Smooth muscle cell (in vitro differentiated cells): ENCODE measurements at regions not wholly inside any gene's neighbourhood (a gene's known extent, or its start where the extent isn't known, plus 50 kb on each side); places are given as distances from the start of the nearest gene placed in this dataset.

Experiments used
- DNase-seq: peaks from one replicate; lab custom pipeline; 2025; ENCODE audit not compliant: unreplicated experiment; lab: John Stamatoyannopoulos, UW
- H2AFZ ChIP-seq: fragments of 200-600 bp; sonication (generic); 2 replicates; pipeline ENCODE4 v1.6.0; 2016; ENCODE audit warnings: antibody characterized with exemption, low read depth, mild to moderate bottlenecking
- H3F3A ChIP-seq: fragments of 200-600 bp; sonication (generic); 2 replicates; pipeline ENCODE4 v1.6.0; 2017; ENCODE audit warnings: antibody characterized with exemption, low read depth
- H3K27ac ChIP-seq: fragments of 200-600 bp; sonication (generic); 2 replicates; pipeline ENCODE4 v1.5.1; 2016; ENCODE audit warnings: low read depth, mild to moderate bottlenecking
- H3K27me3 ChIP-seq: fragments of 200-600 bp; sonication (generic); 2 replicates; pipeline ENCODE4 v1.6.1; 2016; ENCODE audit warnings: low read depth, mild to moderate bottlenecking
- H3K36me3 ChIP-seq: fragments of 200-600 bp; sonication (generic); 2 replicates; pipeline ENCODE4 v1.5.1; 2016; ENCODE audit warnings: low read depth
- H3K4me1 ChIP-seq: fragments of 200-600 bp; sonication (generic); 2 replicates; pipeline ENCODE4 v1.5.1; 2016; ENCODE audit warnings: low read depth
- H3K4me2 ChIP-seq: fragments of 200-600 bp; sonication (generic); 2 replicates; pipeline ENCODE4 v1.6.0; 2016; ENCODE audit warnings: mild to moderate bottlenecking
- H3K4me3 ChIP-seq: fragments of 200-600 bp; sonication (generic); 2 replicates; pipeline ENCODE4 v1.5.1; 2016; ENCODE audit warnings: mild to moderate bottlenecking
- H3K79me2 ChIP-seq: fragments of 200-600 bp; sonication (generic); 2 replicates; pipeline ENCODE4 v1.6.0; 2016; ENCODE audit warnings: low read depth, mild to moderate bottlenecking
- H3K9ac ChIP-seq: fragments of 200-600 bp; sonication (generic); 2 replicates; pipeline ENCODE4 v1.6.0; 2016; ENCODE audit warnings: low read depth
- H3K9me3 ChIP-seq: fragments of 200-600 bp; sonication (generic); replicated peaks from 2 replicates; pipeline ENCODE4 v1.5.1; 2016; ENCODE audit warnings: low read depth
- H4K20me1 ChIP-seq: fragments of 200-600 bp; sonication (generic); 2 replicates; pipeline ENCODE4 v1.6.0; 2016; ENCODE audit warnings: low read depth
- CTCF ChIP-seq: fragments of 200-600 bp; sonication (generic); IDR thresholded peaks from 2 replicates; pipeline ENCODE4 v1.5.1; 2017; ENCODE audit warnings: borderline replicate concordance, mild to moderate bottlenecking, antibody characterized with exemption; ENCODE audit not compliant: insufficient read depth, poor library complexity, severe bottlenecking
- WGBS: methylation state at CpG from one replicate; pipeline ENCODE4 v1.1.7; 2016; ENCODE audit warnings: low lambda C conversion rate; 5-methylcytosine and 5-hydroxymethylcytosine counted together

- DNase-seq, result no peak
- Histone ChIP-seq H3K79me2 (no peaks in the 10 kb centered on the region), H3K9me3 (no peaks in the 10 kb centered on the region), H2AFZ (peak overlapping the region; percentile 95), H3K27me3 (no peaks in the 10 kb centered on the region), H3F3A (peaks cover 5% of the 10 kb centered on the region), H3K4me3 (peak overlapping the region; percentile 52), H3K4me1 (peaks cover 11% of the 10 kb centered on the region), H3K27ac (peak overlapping the region; percentile 77), H3K4me2 (peak overlapping the region; percentile 92), H4K20me1 (no peaks in the 10 kb centered on the region), H3K9ac (peak overlapping the region; percentile 6), H3K36me3 (no peaks in the 10 kb centered on the region)
- no peak for TF ChIP-seq CTCF
- WGBS, result 81% methylated on average over 2 of the region's 2 CpGs
These were observed 135.4 kb upstream of the DMRT1 start for GRCh38 chr9:706073-706472.

GRCh38 chr9:706606-707459, 134.7 kb upstream of the DMRT1 start:
- WGBS, result 6% methylated on average over 37 of the region's 51 CpGs
- Histone ChIP-seq H3K4me3 (peak overlapping the region; percentile 52), H3K36me3 (no peaks in the 10 kb centered on the region), H3K4me1 (peaks cover 11% of the 10 kb centered on the region), H4K20me1 (no peaks in the 10 kb centered on the region), H3F3A (peaks cover 5% of the 10 kb centered on the region), H3K4me2 (peak overlapping the region; percentile 92), H3K79me2 (peaks cover 2% of the 10 kb centered on the region), H3K27ac (peak overlapping the region; percentile 77), H3K9ac (peak overlapping the region; percentile 73), H3K27me3 (no peaks in the 10 kb centered on the region), H3K9me3 (no peaks in the 10 kb centered on the region), H2AFZ (peak overlapping the region; percentile 95)
- no peak for TF ChIP-seq CTCF
- DNase-seq, result peak; percentile 22

- peak overlapping the region; percentile 59 for H3K27ac ChIP-seq
- peaks cover 5% of the 10 kb centered on the region for H3F3A ChIP-seq
- WGBS, result 39% methylated on average over 7 of the region's 7 CpGs
- peaks cover 11% of the 10 kb centered on the region for H3K4me1 ChIP-seq
- no peaks in the 10 kb centered on the region for H3K9me3 ChIP-seq
- no peaks in the 10 kb centered on the region for H3K36me3 ChIP-seq
- H3K4me3 ChIP-seq, result peak overlapping the region; percentile 35
- TF ChIP-seq CTCF, result no peak
- no peak overlapping the region for H2AFZ ChIP-seq
- H3K9ac ChIP-seq, result no peak overlapping the region
- H4K20me1 ChIP-seq, result no peaks in the 10 kb centered on the region
- H3K27me3 ChIP-seq, result no peaks in the 10 kb centered on the region
- H3K79me2 ChIP-seq, result peaks cover 7% of the 10 kb centered on the region
- peak overlapping the region; percentile 70 for H3K4me2 ChIP-seq
- no peak for DNase-seq
These were observed 133.3 kb upstream of the DMRT1 start for GRCh38 chr9:708182-708550.
